ENCODE measurements at regions not wholly inside any gene's neighbourhood (a gene's known extent, or its start where the extent isn't known, plus 50 kb on each side); places are given as distances from the start of the nearest gene placed in this dataset.

DNA sequence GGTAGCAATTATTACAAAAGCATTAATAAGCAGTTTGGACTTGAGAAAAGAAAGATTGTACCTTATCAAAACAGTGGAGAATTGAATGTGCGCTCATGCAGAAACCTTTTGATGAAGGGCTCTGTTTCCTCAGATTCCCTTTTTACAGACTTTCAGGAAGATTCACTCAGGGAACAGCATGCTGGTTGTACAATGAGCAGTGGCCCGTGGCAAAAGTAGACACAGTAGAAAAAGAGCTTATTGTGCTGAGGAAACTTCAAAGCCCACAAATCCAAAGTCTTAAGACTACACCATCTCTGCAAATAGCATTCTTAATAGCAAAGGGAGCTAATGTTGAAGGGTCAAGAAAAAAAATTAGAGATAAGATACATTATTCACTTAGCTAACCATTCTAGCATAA lies 858.9 kb downstream of the PDHA2 start:
- Mint-ChIP-seq H3K4me3 (no peak overlapping the region), H3K27me3 (no peaks in the 10 kb centered on the region), H3K9me3 (no peaks in the 10 kb centered on the region)

GRCh38 chr4:96703265-96703664 lies 863.4 kb downstream of the PDHA2 start:
- Mint-ChIP-seq H3K4me3 (no peak overlapping the region), H3K27me3 (no peaks in the 10 kb centered on the region), H3K36me3 (no peaks in the 10 kb centered on the region), H3K4me1 (no peaks in the 10 kb centered on the region), H3K9me3 (no peaks in the 10 kb centered on the region), H3K27ac (no peak overlapping the region)

More for the DNA sequence above, 858.9 kb downstream of the PDHA2 start:
- H3K27ac Mint-ChIP-seq, result no peak overlapping the region
- H3K36me3 Mint-ChIP-seq, result no peaks in the 10 kb centered on the region
- H3K4me1 Mint-ChIP-seq, result no peaks in the 10 kb centered on the region

- Mint-ChIP-seq H3K27me3 (no peaks in the 10 kb centered on the region), H3K36me3 (no peaks in the 10 kb centered on the region), H3K27ac (no peak overlapping the region), H3K4me3 (no peak overlapping the region), H3K4me1 (no peaks in the 10 kb centered on the region), H3K9me3 (no peaks in the 10 kb centered on the region)
These were observed 868.9 kb downstream of the PDHA2 start for GRCh38 chr4:96708766-96709165.

- Mint-ChIP-seq H3K4me1 (no peaks in the 10 kb centered on the region), H3K27me3 (no peaks in the 10 kb centered on the region), H3K27ac (no peak overlapping the region), H3K36me3 (no peaks in the 10 kb centered on the region), H3K4me3 (no peak overlapping the region), H3K9me3 (no peaks in the 10 kb centered on the region)
These were observed 873.5 kb downstream of the PDHA2 start for GRCh38 chr4:96713271-96713850.

DNA sequence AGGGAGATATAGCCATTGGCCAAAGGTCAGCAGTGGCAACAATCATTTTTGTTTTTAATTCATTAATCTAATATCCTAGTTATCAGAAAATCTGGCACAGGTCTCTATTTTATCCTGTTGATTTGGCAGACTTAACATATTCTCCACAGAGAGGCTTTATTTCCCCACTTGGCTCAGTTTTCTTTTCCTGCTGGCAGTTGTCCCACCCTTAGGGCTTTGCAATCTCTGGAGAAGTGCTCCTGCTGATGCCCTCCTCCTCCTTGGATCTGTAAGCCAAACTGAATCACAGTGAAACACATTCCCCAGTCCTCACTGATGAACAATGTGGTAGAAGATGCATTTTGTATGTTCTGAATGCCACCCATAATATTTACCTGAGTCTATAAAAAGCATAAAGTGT lies 889.7 kb downstream of the PDHA2 start:
- Mint-ChIP-seq H3K36me3 (no peaks in the 10 kb centered on the region), H3K27ac (no peak overlapping the region), H3K9me3 (no peaks in the 10 kb centered on the region), H3K4me1 (no peaks in the 10 kb centered on the region), H3K27me3 (no peaks in the 10 kb centered on the region), H3K4me3 (no peak overlapping the region)

- no peaks in the 10 kb centered on the region for H3K36me3 Mint-ChIP-seq
- no peak overlapping the region for H3K27ac Mint-ChIP-seq
- H3K4me3 Mint-ChIP-seq, result no peak overlapping the region
- no peaks in the 10 kb centered on the region for H3K9me3 Mint-ChIP-seq
- H3K4me1 Mint-ChIP-seq, result no peaks in the 10 kb centered on the region
- H3K27me3 Mint-ChIP-seq, result no peaks in the 10 kb centered on the region
These were observed 890.5 kb downstream of the PDHA2 start for GRCh38 chr4:96730432-96730831.

- Mint-ChIP-seq H3K27ac (no peak overlapping the region), H3K36me3 (no peaks in the 10 kb centered on the region), H3K4me1 (no peaks in the 10 kb centered on the region), H3K4me3 (no peak overlapping the region), H3K27me3 (no peaks in the 10 kb centered on the region), H3K9me3 (no peaks in the 10 kb centered on the region)
These were observed 896.5 kb downstream of the PDHA2 start for GRCh38 chr4:96736352-96736889.

- no peak overlapping the region for H3K27ac Mint-ChIP-seq
- no peaks in the 10 kb centered on the region for H3K36me3 Mint-ChIP-seq
- no peak overlapping the region for H3K4me3 Mint-ChIP-seq
- no peaks in the 10 kb centered on the region for H3K4me1 Mint-ChIP-seq
- H3K27me3 Mint-ChIP-seq, result no peaks in the 10 kb centered on the region
- no peaks in the 10 kb centered on the region for H3K9me3 Mint-ChIP-seq
These were observed 899.2 kb downstream of the PDHA2 start for GRCh38 chr4:96739101-96739500.

DNA sequence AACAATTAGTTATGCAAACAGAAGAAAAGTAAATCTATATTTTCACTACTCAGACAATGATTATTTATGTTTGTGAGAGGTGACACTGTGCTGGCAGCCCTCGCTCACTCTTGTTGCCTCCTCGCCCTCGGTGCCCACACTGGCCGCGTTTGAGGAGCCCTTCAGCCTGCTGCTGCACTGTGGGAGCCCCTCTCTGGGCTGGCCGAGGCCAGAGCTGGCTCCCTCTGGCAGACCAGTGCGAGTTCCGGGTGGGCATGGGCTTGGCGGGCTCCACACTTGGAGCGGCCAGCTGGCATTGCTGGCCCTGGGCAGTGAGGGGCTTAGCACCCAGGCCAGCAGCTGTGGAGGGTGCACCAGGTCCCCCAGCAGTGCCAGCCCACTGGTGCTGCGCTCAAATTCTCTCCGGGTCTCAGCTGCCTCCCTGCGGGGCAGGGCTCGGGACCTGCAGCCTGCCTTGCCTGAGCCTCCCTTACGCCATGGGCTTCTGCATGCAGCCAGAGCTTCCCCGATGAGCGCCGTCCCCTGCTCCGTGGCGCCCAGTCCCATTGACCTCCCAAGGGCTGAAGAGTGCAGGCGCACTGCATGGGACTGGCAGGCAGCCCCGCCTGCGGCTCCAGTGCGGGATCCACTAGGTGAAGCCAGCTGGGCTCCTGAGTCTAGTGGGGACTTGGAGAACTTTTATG lies 902.6 kb downstream of the PDHA2 start:
- Mint-ChIP-seq H3K9me3 (no peaks in the 10 kb centered on the region), H3K36me3 (no peaks in the 10 kb centered on the region), H3K4me3 (no peak overlapping the region), H3K4me1 (no peaks in the 10 kb centered on the region), H3K27ac (no peak overlapping the region), H3K27me3 (no peaks in the 10 kb centered on the region)

DNA sequence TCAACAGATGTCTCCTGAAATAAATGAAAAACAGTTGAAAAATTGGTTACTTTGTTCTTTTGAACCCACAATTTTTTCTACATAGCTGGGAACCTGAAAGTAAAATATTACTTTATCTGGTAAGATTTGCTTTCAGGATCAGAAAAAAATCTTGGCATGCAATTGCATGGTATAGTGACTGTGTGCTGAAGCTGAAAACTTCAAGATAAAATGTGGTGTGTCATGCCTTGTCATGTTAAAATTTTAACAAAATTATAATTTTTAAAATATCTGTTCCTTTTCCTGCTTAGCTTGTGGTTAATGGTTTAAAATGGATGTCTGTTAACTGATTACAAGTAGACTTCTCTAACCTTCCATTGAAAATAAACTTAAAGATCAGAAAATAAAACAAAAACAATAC lies 904.8 kb downstream of the PDHA2 start:
- Mint-ChIP-seq H3K27me3 (no peaks in the 10 kb centered on the region), H3K4me3 (no peak overlapping the region), H3K27ac (no peak overlapping the region), H3K9me3 (no peaks in the 10 kb centered on the region), H3K36me3 (no peaks in the 10 kb centered on the region), H3K4me1 (no peaks in the 10 kb centered on the region)

GRCh38 chr4:96753216-96753615 lies 913.3 kb downstream of the PDHA2 start:
- no peaks in the 10 kb centered on the region for H3K4me1 Mint-ChIP-seq
- H3K4me3 Mint-ChIP-seq, result no peak overlapping the region
- H3K27me3 Mint-ChIP-seq, result no peaks in the 10 kb centered on the region
- H3K9me3 Mint-ChIP-seq, result no peaks in the 10 kb centered on the region
- H3K27ac Mint-ChIP-seq, result no peak overlapping the region
- no peaks in the 10 kb centered on the region for H3K36me3 Mint-ChIP-seq

DNA sequence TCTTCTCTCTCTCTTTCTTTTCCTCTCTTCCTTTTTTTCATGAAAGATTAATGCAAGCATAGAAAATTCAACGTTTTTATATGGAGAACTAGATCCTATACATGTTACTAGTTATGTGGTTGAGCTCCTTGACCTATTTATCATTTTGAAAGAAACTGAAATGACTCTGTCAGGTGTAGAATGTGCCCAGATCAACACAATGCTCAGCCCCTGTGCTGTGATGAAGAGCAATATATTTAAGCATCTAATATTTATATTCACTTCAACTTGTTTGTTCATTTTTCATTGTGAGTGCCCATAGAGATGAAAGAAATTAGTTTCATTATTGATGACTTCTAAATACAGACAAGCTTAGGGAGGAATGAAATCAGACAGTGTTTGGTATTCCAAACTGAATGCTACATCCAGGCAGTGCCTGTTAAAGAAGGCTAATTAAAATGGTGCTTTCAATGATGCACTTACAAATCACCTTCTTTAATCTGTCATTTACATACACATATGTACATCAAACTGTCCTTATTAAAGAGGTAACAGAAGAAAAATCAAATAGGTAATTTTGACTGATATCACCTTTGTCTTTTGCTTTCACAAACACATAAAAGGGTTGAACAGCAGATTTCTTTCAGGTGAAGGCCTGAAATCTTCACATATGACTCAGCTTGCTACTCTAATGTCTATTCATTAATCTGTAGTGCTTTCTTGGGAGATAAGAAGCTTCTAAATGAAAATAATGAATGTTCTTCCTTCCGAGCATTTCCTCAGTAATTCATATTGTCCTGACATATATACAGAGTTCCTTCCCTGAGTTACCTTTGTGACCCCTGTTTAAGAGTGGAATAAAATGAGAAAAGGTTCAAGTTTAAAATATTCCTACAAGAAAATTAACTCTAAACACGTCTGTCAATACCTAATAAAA lies 915.9 kb downstream of the PDHA2 start:
- no peaks in the 10 kb centered on the region for H3K27me3 Mint-ChIP-seq
- H3K9me3 Mint-ChIP-seq, result no peaks in the 10 kb centered on the region
- H3K27ac Mint-ChIP-seq, result no peak overlapping the region
- H3K4me1 Mint-ChIP-seq, result no peaks in the 10 kb centered on the region
- no peaks in the 10 kb centered on the region for H3K36me3 Mint-ChIP-seq
- H3K4me3 Mint-ChIP-seq, result no peak overlapping the region

DNA sequence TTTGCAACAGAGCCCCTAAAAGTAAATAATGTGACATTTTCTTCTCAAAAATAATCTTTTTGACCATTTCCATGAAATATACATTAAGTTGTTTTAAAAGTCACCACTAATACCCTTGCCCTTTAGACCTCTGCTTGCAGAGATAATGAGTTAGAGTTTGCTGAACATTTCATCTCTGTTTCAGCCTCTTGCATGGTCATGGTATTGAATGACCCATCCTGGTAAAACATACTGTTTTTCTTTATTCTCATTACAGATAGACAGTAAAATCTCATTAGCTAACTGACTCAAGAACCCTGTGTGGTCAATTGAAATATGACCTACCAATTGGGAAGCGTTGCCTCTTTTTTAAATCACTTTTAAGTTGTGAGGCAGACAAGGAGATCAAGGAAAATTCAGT lies 916.7 kb downstream of the PDHA2 start:
- H3K4me3 Mint-ChIP-seq, result no peak overlapping the region
- H3K4me1 Mint-ChIP-seq, result no peaks in the 10 kb centered on the region

GRCh38 chr4:96763546-96763945 lies 923.7 kb downstream of the PDHA2 start:
- H3K27ac Mint-ChIP-seq, result no peak overlapping the region
- H3K4me1 Mint-ChIP-seq, result no peaks in the 10 kb centered on the region
- H3K27me3 Mint-ChIP-seq, result no peaks in the 10 kb centered on the region
- H3K36me3 Mint-ChIP-seq, result no peaks in the 10 kb centered on the region
- H3K9me3 Mint-ChIP-seq, result no peaks in the 10 kb centered on the region
- no peak overlapping the region for H3K4me3 Mint-ChIP-seq

More for the DNA sequence above, 916.7 kb downstream of the PDHA2 start:
- H3K9me3 Mint-ChIP-seq, result no peaks in the 10 kb centered on the region
- no peaks in the 10 kb centered on the region for H3K36me3 Mint-ChIP-seq
- H3K27me3 Mint-ChIP-seq, result no peaks in the 10 kb centered on the region
- H3K27ac Mint-ChIP-seq, result no peak overlapping the region

- Mint-ChIP-seq H3K27ac (no peak overlapping the region), H3K36me3 (no peaks in the 10 kb centered on the region), H3K4me1 (no peaks in the 10 kb centered on the region), H3K27me3 (no peaks in the 10 kb centered on the region), H3K9me3 (no peaks in the 10 kb centered on the region), H3K4me3 (no peak overlapping the region)
These were observed 926.5 kb downstream of the PDHA2 start for GRCh38 chr4:96766359-96766758.
